Heart left ventricle (tissue), 16 donors: ENCODE measurements at regions not wholly inside any gene's neighbourhood (a gene's known extent, or its start where the extent isn't known, plus 50 kb on each side); places are given as distances from the start of the nearest gene placed in this dataset.

ENCODE experiments used
- ATAC-seq, 4 donors: fragments of 200-7000 bp; cut with Tn5 transposase; one replicate each; pipeline ENCODE4 v1.9.1; 2020 to 2022; ENCODE audit warnings: moderate library complexity in 4 of 4, mild to moderate bottlenecking in 3 of 4, moderate number of reproducible peaks in 1 of 4
- DNase-seq, 5 donors: peaks; one replicate each; pipeline ENCODE4 v3.0.0-alpha.2; 2020
- H3K27ac ChIP-seq, 12 donors: fragments of 200-600 bp; sonication (generic) in 4 of 12; one replicate each; pipeline versions ENCODE4 v1.5.0 to v1.8.0; 2016 to 2022; ENCODE audit warnings: mild to moderate bottlenecking in 2 of 12
- H3K27me3 ChIP-seq, 9 donors: fragments of 200-600 bp; sonication (generic) in 2 of 9; one replicate each; pipeline versions ENCODE4 v1.5.1 to v1.8.0; 2016 to 2022; ENCODE audit warnings: mild to moderate bottlenecking in 3 of 9
- H3K36me3 ChIP-seq, 9 donors: fragments of 200-600 bp; sonication (generic) in 2 of 9; one replicate each; pipeline versions ENCODE4 v1.5.0 to v1.8.0; 2018 to 2022; ENCODE audit warnings: mild to moderate bottlenecking in 2 of 9
- H3K4me1 ChIP-seq, 12 donors: fragments of 200-600 bp; sonication (generic) in 4 of 12; one replicate each; pipeline versions ENCODE4 v1.5.0 to v1.8.0; 2016 to 2022; ENCODE audit warnings: mild to moderate bottlenecking in 3 of 12
- H3K4me3 ChIP-seq, 12 donors: fragments of 200-600 bp; sonication (generic) in 4 of 12; one replicate each; pipeline versions ENCODE4 v1.5.0 to v1.8.0; 2017 to 2022; ENCODE audit warnings: mild to moderate bottlenecking in 9 of 12, moderate library complexity in 4 of 12
- H3K9me3 ChIP-seq, 12 donors: fragments of 200-600 bp; sonication (generic) in 4 of 12; one replicate each; pipeline versions ENCODE4 v1.5.0 to v1.8.0; 2016 to 2022; ENCODE audit warnings: mild to moderate bottlenecking in 1 of 12
- CTCF ChIP-seq, 12 donors: fragments of 200-600 bp; sonication (generic) in 4 of 12; IDR thresholded peaks; one replicate each; pipeline versions ENCODE4 v1.5.0 to v1.8.0; 2018 to 2022; ENCODE audit warnings: antibody characterized with exemption in 12 of 12, mild to moderate bottlenecking in 5 of 12
- POLR2A ChIP-seq, 2 donors: fragments of 450-650 bp; IDR thresholded peaks; one replicate each; pipeline ENCODE4 v1.6.1; 2017; ENCODE audit warnings: antibody characterized with exemption in 2 of 2, mild to moderate bottlenecking in 2 of 2, moderate library complexity in 2 of 2
- WGBS, 4 donors: extraction: QIAGEN DNeasy Blood & Tissue Kit in 2 of 4; methylation state at CpG; one replicate each; pipeline versions ENCODE4 v1.1.5 to v1.1.7; 2013 to 2018; 5-methylcytosine and 5-hydroxymethylcytosine counted together
- intact Hi-C, 10 donors: fragments of 100-400 bp; cut with DNase I; formaldehyde crosslinking; loops; one replicate each; pipeline versions ENCODE4 v1.11.1 to v1.14.2; 2022
- donor health status: ischemic (EF 13 %, LVEDD 7.1; RV severe dilation, severe dysfunction).
- donor health status: healthy with polysubstance abuse.
- donor health status: DM: no; HTN: yes; CAD: no.
- donor health status: DM: no; HTN: no; CAD: no.
- donor health status: ischemic (EF 25% LVEDD 6.9; RV normal size, moderate dysfunction).
- donor health status: ischemic (EF 25% LVEDD 5.7; RV mildly dilated, moderate dysfunction).
- donor health status: healthy.
- donor health status: DM: yes; HTN: yes; CAD: no.
- donor health status: ischemic (EF 35%, LVEDD 5.7; RV mildly dilated, moderate dysfunction).
- donor health status: nonischemic (EF 11% LVEDD 7.7; RV severe dilation, severe dysfunction).
- donor health status: DM: yes; HTN: yes; CAD: no.
- donor health status: PGD.
- donor health status: ischemic (EF 29% LVEDD 5.4; RV normal size, mild dysfunction).
- donor health status: nonischemic (EF 23%, LVEDD 6.1; RV moderate dilation, normal function).

GRCh38 chr14:30143627-30144026 lies 216.0 kb upstream of the PRKD1 start:
- no peak for DNase-seq
- Histone ChIP-seq H3K27me3 (peaks cover 0 to 2% (median 0%) of the 10 kb centered on the region in 9 donors), H3K9me3 (peaks cover 0 to 38% (median 24%) of the 10 kb centered on the region in 12 donors), H3K4me1 (no peaks in the 10 kb centered on the region), H3K36me3 (no peaks in the 10 kb centered on the region), H3K4me3 (no peak overlapping the region), H3K27ac (no peak overlapping the region)
- intact Hi-C loops = no loop called here
- ATAC-seq = no peak
- TF ChIP-seq POLR2A (IDR thresholded peaks at IDR 0.05) (no peak), CTCF (IDR thresholded peaks at IDR 0.05) (no peak)

- WGBS, 4 donors = 84 to 89% (median 86%) methylated on average over 2 of the region's 2 CpGs
- intact Hi-C loops = no loop called here
- TF ChIP-seq POLR2A (IDR thresholded peaks at IDR 0.05) = no peak
- TF ChIP-seq CTCF (IDR thresholded peaks at IDR 0.05) = no peak
- Histone ChIP-seq H3K9me3 (peaks cover 0 to 6% (median 0%) of the 10 kb centered on the region in 12 donors), H3K27ac (no peak overlapping the region), H3K27me3 (no peaks in the 10 kb centered on the region), H3K4me1 (no peaks in the 10 kb centered on the region), H3K36me3 (no peaks in the 10 kb centered on the region), H3K4me3 (no peak overlapping the region)
- no peak for DNase-seq
- ATAC-seq = no peak
These were observed 226.1 kb upstream of the PRKD1 start for GRCh38 chr14:30153717-30154116.

GRCh38 chr14:30156571-30156970 lies 228.9 kb upstream of the PRKD1 start:
- intact Hi-C loops = no loop called here

GRCh38 chr14:30158299-30158698 lies 230.7 kb upstream of the PRKD1 start:
- no peak for DNase-seq
- no peaks in the 10 kb centered on the region for H3K9me3 ChIP-seq
- H3K27me3 ChIP-seq = no peaks in the 10 kb centered on the region
- intact Hi-C loops = no loop called here
- no peak for ATAC-seq
- H3K27ac ChIP-seq = no peak overlapping the region
- H3K4me3 ChIP-seq = no peak overlapping the region
- 33 to 53% (median 37%) methylated on average over 5 of the region's 5 CpGs for WGBS, 4 donors
- TF ChIP-seq POLR2A (IDR thresholded peaks at IDR 0.05) (no peak), CTCF (IDR thresholded peaks at IDR 0.05) (no peak)
- no peaks in the 10 kb centered on the region for H3K36me3 ChIP-seq
- H3K4me1 ChIP-seq = no peaks in the 10 kb centered on the region

More at GRCh38 chr14:30156571-30156970, 228.9 kb upstream of the PRKD1 start:
- Histone ChIP-seq H3K27ac (no peak overlapping the region), H3K4me1 (no peaks in the 10 kb centered on the region), H3K4me3 (no peak overlapping the region), H3K36me3 (no peaks in the 10 kb centered on the region), H3K9me3 (no peaks in the 10 kb centered on the region), H3K27me3 (no peaks in the 10 kb centered on the region)
- ATAC-seq = no peak
- DNase-seq = no peak
- WGBS, 4 donors = 79 to 88% (median 86%) methylated on average over 9 of the region's 9 CpGs
- TF ChIP-seq POLR2A (IDR thresholded peaks at IDR 0.05) = no peak
- no peak for TF ChIP-seq CTCF (IDR thresholded peaks at IDR 0.05)
